ENCODE measurements at regions not wholly inside any gene's neighbourhood (a gene's known extent, or its start where the extent isn't known, plus 50 kb on each side); places are given as distances from the start of the nearest gene placed in this dataset.

DNA sequence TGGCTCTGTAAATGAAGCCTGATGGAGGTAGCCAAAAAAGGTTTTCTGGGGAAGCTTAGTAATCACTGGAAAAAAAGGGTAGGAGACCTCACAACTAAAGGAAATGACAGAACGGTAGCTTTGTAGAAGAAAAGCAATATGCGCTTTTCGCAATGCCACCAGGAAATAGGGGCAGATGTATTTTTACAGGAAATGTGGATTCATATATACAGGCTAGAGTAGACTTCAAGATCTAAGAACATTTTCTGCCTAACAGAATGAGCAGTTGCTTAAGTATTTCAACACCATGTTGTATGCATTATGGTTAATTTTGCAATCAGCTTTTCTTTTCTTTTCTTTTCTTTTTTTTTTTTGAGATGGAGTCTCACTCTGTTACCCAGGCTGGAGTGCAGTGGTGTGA is 219.6 kb downstream of the CD83 start:
- DNase-seq (no peak), ATAC-seq (no peak)
- in situ Hi-C loops (cut with MboI; ENCODE audit: low sequenced_read_pairs in 4 of 4), result no loop called here
- no peaks in the 10 kb centered on the region for H3K36me3 ChIP-seq
- H3K4me3 ChIP-seq, result no peak overlapping the region
- TF ChIP-seq, protein P1, sequence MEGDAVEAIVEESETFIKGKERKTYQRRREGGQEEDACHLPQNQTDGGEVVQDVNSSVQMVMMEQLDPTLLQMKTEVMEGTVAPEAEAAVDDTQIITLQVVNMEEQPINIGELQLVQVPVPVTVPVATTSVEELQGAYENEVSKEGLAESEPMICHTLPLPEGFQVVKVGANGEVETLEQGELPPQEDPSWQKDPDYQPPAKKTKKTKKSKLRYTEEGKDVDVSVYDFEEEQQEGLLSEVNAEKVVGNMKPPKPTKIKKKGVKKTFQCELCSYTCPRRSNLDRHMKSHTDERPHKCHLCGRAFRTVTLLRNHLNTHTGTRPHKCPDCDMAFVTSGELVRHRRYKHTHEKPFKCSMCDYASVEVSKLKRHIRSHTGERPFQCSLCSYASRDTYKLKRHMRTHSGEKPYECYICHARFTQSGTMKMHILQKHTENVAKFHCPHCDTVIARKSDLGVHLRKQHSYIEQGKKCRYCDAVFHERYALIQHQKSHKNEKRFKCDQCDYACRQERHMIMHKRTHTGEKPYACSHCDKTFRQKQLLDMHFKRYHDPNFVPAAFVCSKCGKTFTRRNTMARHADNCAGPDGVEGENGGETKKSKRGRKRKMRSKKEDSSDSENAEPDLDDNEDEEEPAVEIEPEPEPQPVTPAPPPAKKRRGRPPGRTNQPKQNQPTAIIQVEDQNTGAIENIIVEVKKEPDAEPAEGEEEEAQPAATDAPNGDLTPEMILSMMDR (IDR thresholded peaks at IDR 0.05 in 4 of 5, conservative IDR thresholded peaks at IDR 0.05 in 1 of 5), result no peak
- no peak for TF ChIP-seq POLR2A (IDR thresholded peaks at IDR 0.05)
- intact Hi-C loops (cut with DNase I; ENCODE audit: low total_unique reads), result no loop called here
- H3K27ac ChIP-seq, result no peak overlapping the region
- no peaks in the 10 kb centered on the region for H3K27me3 ChIP-seq
- H3K9me3 ChIP-seq, result no peaks in the 10 kb centered on the region
- H3K4me1 ChIP-seq, result no peaks in the 10 kb centered on the region

DNA sequence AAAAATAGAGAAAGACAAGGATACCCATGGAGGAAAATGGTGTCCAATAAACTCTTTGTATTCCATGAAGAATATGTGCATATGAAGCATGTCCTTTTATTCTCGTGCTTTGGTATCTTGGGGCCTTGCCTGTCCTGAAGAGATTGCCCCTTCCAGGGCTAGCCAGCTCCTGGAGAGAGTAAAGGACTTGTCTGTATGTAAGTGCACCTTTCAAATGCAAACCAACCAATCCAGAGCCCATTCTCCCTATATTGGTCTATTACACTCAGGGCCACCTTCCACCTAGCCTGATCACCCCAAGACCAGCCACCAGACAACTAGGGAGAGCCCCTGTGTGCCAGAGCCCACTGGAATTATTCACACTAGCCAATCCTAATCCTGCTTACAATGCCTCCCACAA is 221.6 kb downstream of the CD83 start:
- no peak overlapping the region for H3K27ac ChIP-seq
- no peak overlapping the region for H3K4me3 ChIP-seq
- in situ Hi-C loops (cut with MboI; ENCODE audit: low sequenced_read_pairs in 4 of 4), result no loop called here
- H3K36me3 ChIP-seq, result no peaks in the 10 kb centered on the region
- intact Hi-C loops (cut with DNase I; ENCODE audit: low total_unique reads), result no loop called here
- H3K4me1 ChIP-seq, result no peaks in the 10 kb centered on the region
- ATAC-seq, result no peak
- TF ChIP-seq, protein P1 (IDR thresholded peaks at IDR 0.05 in 4 of 5, conservative IDR thresholded peaks at IDR 0.05 in 1 of 5), result no peak
- no peak for TF ChIP-seq POLR2A (IDR thresholded peaks at IDR 0.05)
- H3K9me3 ChIP-seq, result no peaks in the 10 kb centered on the region
- no peak for DNase-seq
- H3K27me3 ChIP-seq, result no peaks in the 10 kb centered on the region

DNA sequence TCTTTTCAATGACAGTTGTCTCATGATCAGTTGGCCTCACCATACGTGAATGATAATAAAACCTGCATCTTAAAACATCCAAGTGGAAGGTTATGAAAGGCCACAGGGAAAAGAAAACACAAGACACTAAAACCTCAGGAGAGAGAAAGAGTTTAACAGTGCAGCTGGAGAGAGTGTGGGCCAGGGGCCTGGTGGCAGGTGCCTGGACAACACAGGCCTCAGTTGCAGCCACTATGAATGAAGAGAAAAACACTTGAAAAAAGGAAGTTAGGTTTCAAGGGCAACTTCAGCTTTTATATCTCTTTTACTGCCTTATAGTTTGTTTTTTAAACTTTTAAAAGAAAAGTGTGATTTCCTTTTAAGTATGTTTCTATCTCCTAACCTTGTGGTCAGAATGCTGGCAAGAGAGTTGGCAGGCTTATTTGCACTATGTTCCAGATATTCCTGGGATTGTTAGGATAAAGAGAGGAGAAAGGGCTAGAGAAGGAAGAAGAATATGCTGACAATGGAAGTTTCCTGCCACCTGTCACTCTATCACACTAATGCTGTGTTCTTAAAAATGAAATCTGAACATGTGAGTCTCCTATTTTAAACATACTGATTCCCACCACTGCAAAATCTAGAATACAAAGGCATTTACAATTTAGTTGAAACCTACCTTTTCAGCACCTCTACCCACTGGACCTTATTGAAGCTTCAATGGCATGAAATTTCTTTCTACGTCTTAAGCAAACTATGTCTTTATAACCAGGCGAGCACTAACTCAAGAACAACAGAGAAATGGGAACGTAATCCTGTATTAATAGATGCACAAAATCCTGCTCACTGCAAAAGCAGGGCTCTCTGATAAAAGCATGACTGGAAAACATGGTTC is 222.4 kb downstream of the CD83 start:
- TF ChIP-seq POLR2A (IDR thresholded peaks at IDR 0.05), result no peak
- TF ChIP-seq, protein P1 (IDR thresholded peaks at IDR 0.05 in 4 of 5, conservative IDR thresholded peaks at IDR 0.05 in 1 of 5), result no peak
- in situ Hi-C loops (cut with MboI; ENCODE audit: low sequenced_read_pairs in 4 of 4), result no loop called here
- DNase-seq (no peak), ATAC-seq (no peak)
- H3K36me3 ChIP-seq, result no peaks in the 10 kb centered on the region
- H3K4me3 ChIP-seq, result no peak overlapping the region
- no peaks in the 10 kb centered on the region for H3K4me1 ChIP-seq
- no peaks in the 10 kb centered on the region for H3K9me3 ChIP-seq
- no peaks in the 10 kb centered on the region for H3K27me3 ChIP-seq
- intact Hi-C loops (cut with DNase I; ENCODE audit: low total_unique reads), result no loop called here
- H3K27ac ChIP-seq, result no peak overlapping the region

DNA sequence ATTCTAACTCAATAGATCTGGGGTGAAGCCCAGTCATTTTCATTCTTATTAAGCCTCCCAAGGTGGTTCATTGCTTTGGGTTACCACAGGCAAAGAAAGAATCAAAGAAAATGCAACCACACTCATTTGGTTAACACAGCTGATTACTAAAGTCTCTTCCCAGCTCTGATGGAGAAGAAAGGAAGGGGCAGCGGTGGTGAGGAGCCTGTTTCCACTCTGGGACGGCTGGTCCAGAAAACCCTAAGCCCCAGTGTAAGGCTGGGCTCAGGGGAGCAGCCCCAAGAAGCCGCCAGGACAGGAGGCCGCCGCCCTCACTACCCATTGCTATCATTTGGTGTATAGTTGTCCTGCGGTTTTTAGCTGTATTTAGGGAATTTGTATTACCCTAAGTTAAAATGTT is 226.9 kb downstream of the CD83 start:
- H3K4me1 ChIP-seq, result no peaks in the 10 kb centered on the region
- in situ Hi-C loops (cut with MboI; ENCODE audit: low sequenced_read_pairs in 4 of 4) (no loop called here), intact Hi-C loops (cut with DNase I; ENCODE audit: low total_unique reads) (no loop called here)
- no peaks in the 10 kb centered on the region for H3K36me3 ChIP-seq
- no peak for ATAC-seq
- no peaks in the 10 kb centered on the region for H3K27me3 ChIP-seq
- H3K27ac ChIP-seq, result no peak overlapping the region
- H3K4me3 ChIP-seq, result no peak overlapping the region
- no peaks in the 10 kb centered on the region for H3K9me3 ChIP-seq
- no peak for DNase-seq
- no peak for TF ChIP-seq POLR2A (IDR thresholded peaks at IDR 0.05)
- TF ChIP-seq, protein P1 (IDR thresholded peaks at IDR 0.05 in 4 of 5, conservative IDR thresholded peaks at IDR 0.05 in 1 of 5), result no peak
